PC-9 (cell line): ENCODE measurements at regions not wholly inside any gene's neighbourhood (a gene's known extent, or its start where the extent isn't known, plus 50 kb on each side); places are given as distances from the start of the nearest gene placed in this dataset.

Source experiments
- BruUV-seq: library from RNA; stranded (reverse); fragments of 400-500 nt; replicated peaks from 2 replicates; lab custom pipeline; 2021; lab: Mats Ljungman, UMichigan
- CTCF ChIA-PET: fragments of 300-600 bp; sonication (Branson Sonifier 250); formaldehyde crosslinking; loops from one replicate; lab custom pipeline; 2022; ENCODE audit warnings: antibody characterized with exemption; lab: Charles Lee
- POLR2A ChIA-PET: fragments of 300-600 bp; sonication (Branson Sonifier 250); formaldehyde crosslinking; loops from one replicate; lab custom pipeline; 2022; ENCODE audit warnings: antibody characterized with exemption; ENCODE audit not compliant: unreplicated experiment; lab: Charles Lee
- DNase-seq, 2 experiments: peaks; one replicate each; pipeline versions ENCODE4 v3.0.0 to v3.0.0-alpha.2; 2015 to 2022; ENCODE audit warnings: mixed read lengths in 1 of 2
- H2AFZ ChIP-seq: fragments of 200-600 bp; sonication (generic); 2 replicates; pipeline ENCODE4 v1.8.1; 2017; ENCODE audit warnings: antibody characterized with exemption
- H3F3A ChIP-seq: fragments of 200-600 bp; sonication (generic); 2 replicates; pipeline ENCODE4 v1.8.1; 2017; ENCODE audit warnings: antibody characterized with exemption, mild to moderate bottlenecking, low read depth; ENCODE audit not compliant: insufficient read depth
- H3K27ac ChIP-seq: fragments of 200-600 bp; sonication (generic); 2 replicates; pipeline ENCODE4 v1.6.1; 2016; ENCODE audit warnings: mixed run types
- H3K27me3 ChIP-seq: fragments of 200-600 bp; sonication (generic); 2 replicates; pipeline ENCODE4 v1.6.1; 2016; ENCODE audit warnings: low read depth, mixed run types; ENCODE audit not compliant: insufficient read depth
- H3K36me3 ChIP-seq: fragments of 200-600 bp; sonication (generic); 2 replicates; pipeline ENCODE4 v1.6.1; 2016; ENCODE audit warnings: low read depth, mixed run types
- H3K4me1 ChIP-seq: fragments of 200-600 bp; sonication (generic); replicated peaks from 2 replicates; pipeline ENCODE4 v1.6.1; 2016; ENCODE audit warnings: mixed run types; ENCODE audit not compliant: insufficient read depth
- H3K4me2 ChIP-seq: fragments of 200-600 bp; sonication (generic); 2 replicates; pipeline ENCODE4 v1.6.1; 2017; ENCODE audit warnings: mixed run types
- H3K4me3 ChIP-seq: fragments of 200-600 bp; sonication (generic); 2 replicates; pipeline ENCODE4 v1.6.1; 2016; ENCODE audit warnings: mixed run types
- H3K79me2 ChIP-seq: fragments of 200-600 bp; sonication (generic); 2 replicates; pipeline ENCODE4 v1.6.1; 2017; ENCODE audit warnings: low read depth, mixed run types
- H3K9me2 ChIP-seq: fragments of 200-600 bp; sonication (generic); 2 replicates; pipeline ENCODE4 v1.8.1; 2017; ENCODE audit warnings: mild to moderate bottlenecking; ENCODE audit not compliant: insufficient read depth
- H3K9me3 ChIP-seq: fragments of 200-600 bp; sonication (generic); 2 replicates; pipeline ENCODE4 v1.8.1; 2016; ENCODE audit warnings: low read depth; ENCODE audit not compliant: insufficient read depth
- H4K20me1 ChIP-seq: fragments of 200-600 bp; sonication (generic); 2 replicates; pipeline ENCODE4 v1.8.1; 2017; ENCODE audit not compliant: insufficient read depth
- CTCF ChIP-seq: fragments of 200-600 bp; sonication (generic); conservative IDR thresholded peaks from 2 replicates; pipeline ENCODE4 v1.6.1; 2017; ENCODE audit warnings: mixed run types, antibody characterized with exemption, mild to moderate bottlenecking, moderate library complexity
- EZH2 ChIP-seq: fragments of 200-600 bp; sonication (generic); IDR thresholded peaks from 2 replicates; pipeline ENCODE4 v1.8.0; 2017; ENCODE audit warnings: antibody characterized with exemption, low read depth
- intact Hi-C: fragments of 100-400 bp; cut with micrococcal nuclease; formaldehyde crosslinking; loops from one replicate; pipeline ENCODE4 v1.10.0; 2022; ENCODE audit not compliant: unreplicated experiment

- H3K36me3 ChIP-seq: no peaks in the 10 kb centered on the region
- H2AFZ ChIP-seq: no peak overlapping the region
- ChIA-PET POLR2A (no interaction called here), CTCF (no interaction called here)
- H3K4me2 ChIP-seq: no peak overlapping the region
- intact Hi-C loops: no loop called here
- no peaks in the 10 kb centered on the region for H3K79me2 ChIP-seq
- H3F3A ChIP-seq: no peaks in the 10 kb centered on the region
- no peaks in the 10 kb centered on the region for H3K9me2 ChIP-seq
- H3K27ac ChIP-seq: no peak overlapping the region
- no peaks in the 10 kb centered on the region for H3K4me1 ChIP-seq
- TF ChIP-seq EZH2 (no peak), CTCF (no peak)
- H3K9me3 ChIP-seq: no peaks in the 10 kb centered on the region
- no peak for DNase-seq
- H3K27me3 ChIP-seq: no peaks in the 10 kb centered on the region
- no TSS peak for BruUV-seq
- H4K20me1 ChIP-seq: 0 out of 2 replicates have a peak, but pooled peaks cover 4% of the 10 kb centered on the region
- no peak overlapping the region for H3K4me3 ChIP-seq
These were observed 925.1 kb upstream of the TENM4 start for GRCh38 chr11:80365980-80366379.

- CTCF ChIA-PET: no interaction called here
- Histone ChIP-seq H3K36me3 (no peaks in the 10 kb centered on the region), H3K79me2 (no peaks in the 10 kb centered on the region), H4K20me1 (0 out of 2 replicates have a peak, but pooled peaks cover 4% of the 10 kb centered on the region), H3F3A (no peaks in the 10 kb centered on the region), H3K4me1 (no peaks in the 10 kb centered on the region), H3K4me3 (no peak overlapping the region), H3K4me2 (no peak overlapping the region), H3K27me3 (no peaks in the 10 kb centered on the region), H2AFZ (no peak overlapping the region), H3K27ac (no peak overlapping the region), H3K9me3 (no peaks in the 10 kb centered on the region), H3K9me2 (no peaks in the 10 kb centered on the region)
- DNase-seq: no peak
- no TSS peak for BruUV-seq
- intact Hi-C loops: no loop called here
- POLR2A ChIA-PET: no interaction called here
- TF ChIP-seq CTCF: no peak
- TF ChIP-seq EZH2: no peak
These were observed 924.4 kb upstream of the TENM4 start for GRCh38 chr11:80365076-80365725.

GRCh38 chr11:80362563-80363340 is 921.9 kb upstream of the TENM4 start:
- no peak for TF ChIP-seq CTCF
- no peak for TF ChIP-seq EZH2
- no peak for DNase-seq
- Histone ChIP-seq H3K27me3 (no peaks in the 10 kb centered on the region), H3K4me1 (no peaks in the 10 kb centered on the region), H3F3A (no peaks in the 10 kb centered on the region), H4K20me1 (no peaks in the 10 kb centered on the region), H3K4me2 (no peak overlapping the region), H3K36me3 (no peaks in the 10 kb centered on the region), H2AFZ (no peak overlapping the region), H3K4me3 (no peak overlapping the region), H3K9me3 (no peaks in the 10 kb centered on the region), H3K9me2 (no peaks in the 10 kb centered on the region), H3K27ac (no peak overlapping the region), H3K79me2 (no peaks in the 10 kb centered on the region)
- ChIA-PET POLR2A (no interaction called here), CTCF (no interaction called here)
- intact Hi-C loops: no loop called here
- BruUV-seq: no TSS peak
